BJ (cell line): ENCODE measurements at regions not wholly inside any gene's neighbourhood (a gene's known extent, or its start where the extent isn't known, plus 50 kb on each side); places are given as distances from the start of the nearest gene placed in this dataset.
A peak's percentile ranks its signal among the peaks of the same experiment; 100 is the strongest.

ENCODE experiments used
- CTCF ChIA-PET: fragments of 350-600 bp; formaldehyde crosslinking; extraction: SDS; loops from one replicate; lab custom pipeline; 2021; ENCODE audit warnings: antibody characterized with exemption, inconsistent platforms; lab: Yijun Ruan, JAX
- POLR2A ChIA-PET: fragments of 300-600 bp; sonication (Branson Sonifier 250); formaldehyde crosslinking; extraction: SDS; loops from one replicate; lab custom pipeline; 2021; ENCODE audit warnings: antibody characterized with exemption; lab: Charles Lee
- DNase-seq: peaks from one replicate; pipeline ENCODE4 v3.0.0-alpha.2; 2011; ENCODE audit warnings: low read depth
- H3K27me3 ChIP-seq: 2 replicates; pipeline ENCODE4 v1.6.0; 2011; ENCODE audit warnings: low read length; ENCODE audit not compliant: control insufficient read depth, insufficient read depth
- H3K36me3 ChIP-seq: 2 replicates; pipeline ENCODE4 v1.5.1; 2011; ENCODE audit warnings: low read length; ENCODE audit not compliant: control insufficient read depth, insufficient read depth
- H3K4me3 ChIP-seq: 2 replicates; pipeline ENCODE4 v1.5.1; 2011; ENCODE audit warnings: low read depth, mild to moderate bottlenecking, control low read depth, low read length
- CTCF ChIP-seq: IDR thresholded peaks from 2 replicates; pipeline ENCODE4 v1.5.1; 2011; ENCODE audit warnings: low read depth, mild to moderate bottlenecking, control low read depth, inconsistent platforms, low read length, moderate library complexity; ENCODE audit not compliant: insufficient read depth

- no peaks in the 10 kb centered on the region for H3K27me3 ChIP-seq
- no peaks in the 10 kb centered on the region for H3K36me3 ChIP-seq
- ChIA-PET CTCF (no interaction called here), POLR2A (no interaction called here)
- H3K4me3 ChIP-seq: no peak overlapping the region
- DNase-seq: no peak
- no peak for TF ChIP-seq CTCF
These were observed 414.1 kb upstream of the SLITRK1 start for GRCh38 chr13:84296401-84296800.

DNA sequence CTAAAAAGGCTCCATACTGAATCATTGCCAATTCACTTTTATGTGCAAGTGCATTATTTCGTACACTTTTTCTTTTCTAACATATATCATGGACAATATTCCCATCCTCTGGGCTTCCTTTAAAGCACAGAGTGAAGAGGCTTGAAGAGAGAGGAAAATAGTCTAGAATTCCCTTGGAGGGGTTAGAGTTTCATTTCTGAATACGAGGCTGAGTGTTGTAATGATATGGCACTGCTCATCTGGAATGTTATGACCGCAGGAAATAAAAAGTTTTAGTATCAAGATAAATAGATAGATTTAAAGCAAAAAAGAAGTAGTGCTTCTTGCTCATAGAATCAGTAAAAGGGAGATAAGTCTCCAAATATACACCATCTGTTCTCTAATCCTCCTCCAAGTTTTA, 412.3 kb upstream of the SLITRK1 start:
- Histone ChIP-seq H3K4me3 (no peak overlapping the region), H3K27me3 (no peaks in the 10 kb centered on the region), H3K36me3 (no peaks in the 10 kb centered on the region)
- no peak for TF ChIP-seq CTCF
- ChIA-PET POLR2A (no interaction called here), CTCF (interaction anchor here (0.7 kb wide), 1 partner anchor 12 kb away, joined by 3 read pairs; no protein-coding TSS in a partner anchor)
- DNase-seq: no peak

- Histone ChIP-seq H3K36me3 (no peaks in the 10 kb centered on the region), H3K4me3 (no peak overlapping the region), H3K27me3 (no peaks in the 10 kb centered on the region)
- no peak for DNase-seq
- no peak for TF ChIP-seq CTCF
- CTCF ChIA-PET: no interaction called here
- POLR2A ChIA-PET: no interaction called here
These were observed 408.1 kb upstream of the SLITRK1 start for GRCh38 chr13:84290386-84290785.

GRCh38 chr13:84279166-84279565, 396.9 kb upstream of the SLITRK1 start:
- Histone ChIP-seq H3K4me3 (no peak overlapping the region), H3K27me3 (no peaks in the 10 kb centered on the region), H3K36me3 (no peaks in the 10 kb centered on the region)
- peak; percentile 3 for DNase-seq
- no peak for TF ChIP-seq CTCF
- POLR2A ChIA-PET: no interaction called here
- CTCF ChIA-PET: no interaction called here

DNA sequence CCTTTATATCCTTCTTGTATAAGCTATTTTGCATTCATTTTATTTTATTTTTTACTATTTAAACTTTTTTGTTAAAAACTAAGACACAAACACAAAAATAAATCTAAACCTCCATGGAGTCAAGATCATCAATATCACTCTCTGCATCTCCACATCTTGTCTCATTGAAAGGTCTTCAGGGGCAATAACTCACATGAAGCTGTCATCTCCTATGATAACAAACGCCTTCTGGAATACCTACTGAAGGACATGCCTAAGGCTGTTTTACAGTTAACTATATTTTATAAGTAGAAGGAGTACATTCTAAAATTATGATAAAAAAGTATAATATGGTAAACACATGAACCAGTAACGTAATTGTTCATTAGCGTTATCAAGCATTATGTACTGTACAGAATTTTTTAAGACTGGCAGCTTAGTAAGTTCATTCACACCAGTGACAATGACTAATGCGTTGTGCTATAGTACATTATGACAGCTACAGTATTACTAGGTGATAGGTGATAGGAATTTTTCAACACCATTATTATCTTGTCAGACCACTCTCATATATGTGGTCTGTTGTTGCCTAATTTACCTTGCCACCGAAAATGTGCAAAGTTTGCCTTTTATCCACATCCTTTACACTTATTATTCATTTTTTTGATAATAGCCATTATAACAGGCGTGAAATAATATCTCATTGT, 390.7 kb upstream of the SLITRK1 start:
- H3K27me3 ChIP-seq: no peaks in the 10 kb centered on the region
- no peak for TF ChIP-seq CTCF
- H3K4me3 ChIP-seq: no peak overlapping the region
- no peak for DNase-seq
- ChIA-PET POLR2A (no interaction called here), CTCF (no interaction called here)
- H3K36me3 ChIP-seq: no peaks in the 10 kb centered on the region
